Smooth muscle cell (in vitro differentiated cells): ENCODE measurements at regions not wholly inside any gene's neighbourhood (a gene's known extent, or its start where the extent isn't known, plus 50 kb on each side); places are given as distances from the start of the nearest gene placed in this dataset.

ENCODE experiments used
- DNase-seq: peaks from one replicate; lab custom pipeline; 2025; ENCODE audit not compliant: unreplicated experiment; lab: John Stamatoyannopoulos, UW
- H2AFZ ChIP-seq: fragments of 200-600 bp; sonication (generic); 2 replicates; pipeline ENCODE4 v1.6.0; 2016; ENCODE audit warnings: antibody characterized with exemption, low read depth, mild to moderate bottlenecking
- H3F3A ChIP-seq: fragments of 200-600 bp; sonication (generic); 2 replicates; pipeline ENCODE4 v1.6.0; 2017; ENCODE audit warnings: antibody characterized with exemption, low read depth
- H3K27ac ChIP-seq: fragments of 200-600 bp; sonication (generic); 2 replicates; pipeline ENCODE4 v1.5.1; 2016; ENCODE audit warnings: low read depth, mild to moderate bottlenecking
- H3K27me3 ChIP-seq: fragments of 200-600 bp; sonication (generic); 2 replicates; pipeline ENCODE4 v1.6.1; 2016; ENCODE audit warnings: low read depth, mild to moderate bottlenecking
- H3K36me3 ChIP-seq: fragments of 200-600 bp; sonication (generic); 2 replicates; pipeline ENCODE4 v1.5.1; 2016; ENCODE audit warnings: low read depth
- H3K4me1 ChIP-seq: fragments of 200-600 bp; sonication (generic); 2 replicates; pipeline ENCODE4 v1.5.1; 2016; ENCODE audit warnings: low read depth
- H3K4me2 ChIP-seq: fragments of 200-600 bp; sonication (generic); 2 replicates; pipeline ENCODE4 v1.6.0; 2016; ENCODE audit warnings: mild to moderate bottlenecking
- H3K4me3 ChIP-seq: fragments of 200-600 bp; sonication (generic); 2 replicates; pipeline ENCODE4 v1.5.1; 2016; ENCODE audit warnings: mild to moderate bottlenecking
- H3K79me2 ChIP-seq: fragments of 200-600 bp; sonication (generic); 2 replicates; pipeline ENCODE4 v1.6.0; 2016; ENCODE audit warnings: low read depth, mild to moderate bottlenecking
- H3K9ac ChIP-seq: fragments of 200-600 bp; sonication (generic); 2 replicates; pipeline ENCODE4 v1.6.0; 2016; ENCODE audit warnings: low read depth
- H3K9me3 ChIP-seq: fragments of 200-600 bp; sonication (generic); replicated peaks from 2 replicates; pipeline ENCODE4 v1.5.1; 2016; ENCODE audit warnings: low read depth
- H4K20me1 ChIP-seq: fragments of 200-600 bp; sonication (generic); 2 replicates; pipeline ENCODE4 v1.6.0; 2016; ENCODE audit warnings: low read depth
- CTCF ChIP-seq: fragments of 200-600 bp; sonication (generic); IDR thresholded peaks from 2 replicates; pipeline ENCODE4 v1.5.1; 2017; ENCODE audit warnings: borderline replicate concordance, mild to moderate bottlenecking, antibody characterized with exemption; ENCODE audit not compliant: insufficient read depth, poor library complexity, severe bottlenecking
- WGBS: methylation state at CpG from one replicate; pipeline ENCODE4 v1.1.7; 2016; ENCODE audit warnings: low lambda C conversion rate; 5-methylcytosine and 5-hydroxymethylcytosine counted together

- TF ChIP-seq CTCF: no peak
- Histone ChIP-seq H3K4me1 (no peaks in the 10 kb centered on the region), H3K27ac (no peak overlapping the region), H3K4me3 (no peak overlapping the region), H3K27me3 (peaks cover 4% of the 10 kb centered on the region), H3K9me3 (no peaks in the 10 kb centered on the region), H2AFZ (no peak overlapping the region), H3K36me3 (no peaks in the 10 kb centered on the region), H3K4me2 (no peak overlapping the region), H3F3A (no peaks in the 10 kb centered on the region), H4K20me1 (no peaks in the 10 kb centered on the region), H3K79me2 (no peaks in the 10 kb centered on the region), H3K9ac (no peak overlapping the region)
- DNase-seq: no peak
- WGBS: 91% methylated on average over 1 of the region's 1 CpG
These were observed 173.3 kb upstream of the CLINT1 start for GRCh38 chr5:158032246-158032645.

- no peak overlapping the region for H2AFZ ChIP-seq
- H3K27ac ChIP-seq: no peak overlapping the region
- H3F3A ChIP-seq: no peaks in the 10 kb centered on the region
- no peaks in the 10 kb centered on the region for H3K79me2 ChIP-seq
- WGBS: 61% methylated on average over 5 of the region's 5 CpGs
- H3K4me1 ChIP-seq: no peaks in the 10 kb centered on the region
- H3K27me3 ChIP-seq: peaks cover 4% of the 10 kb centered on the region
- H3K4me2 ChIP-seq: no peak overlapping the region
- H4K20me1 ChIP-seq: no peaks in the 10 kb centered on the region
- H3K9me3 ChIP-seq: no peaks in the 10 kb centered on the region
- H3K36me3 ChIP-seq: no peaks in the 10 kb centered on the region
- H3K4me3 ChIP-seq: no peak overlapping the region
- DNase-seq: no peak
- TF ChIP-seq CTCF: no peak
- H3K9ac ChIP-seq: no peak overlapping the region
These were observed 169.1 kb upstream of the CLINT1 start for GRCh38 chr5:158027806-158028775.

GRCh38 chr5:158026304-158027031 lies 167.5 kb upstream of the CLINT1 start:
- Histone ChIP-seq H3K9me3 (no peaks in the 10 kb centered on the region), H3F3A (no peaks in the 10 kb centered on the region), H3K4me3 (no peak overlapping the region), H3K27me3 (peaks cover 4% of the 10 kb centered on the region), H2AFZ (no peak overlapping the region), H3K9ac (no peak overlapping the region), H3K4me2 (no peak overlapping the region), H3K27ac (no peak overlapping the region), H3K4me1 (no peaks in the 10 kb centered on the region), H4K20me1 (no peaks in the 10 kb centered on the region), H3K79me2 (no peaks in the 10 kb centered on the region), H3K36me3 (no peaks in the 10 kb centered on the region)
- DNase-seq: no peak
- 72% methylated on average over 7 of the region's 7 CpGs for WGBS
- no peak for TF ChIP-seq CTCF
